HepG2 (cell line): ENCODE measurements at regions not wholly inside any gene's neighbourhood (a gene's known extent, or its start where the extent isn't known, plus 50 kb on each side); places are given as distances from the start of the nearest gene placed in this dataset.

Experiments used
- ATAC-seq: fragments of 200-7000 bp; cut with Tn5 transposase; 3 replicates; pipeline ENCODE4 v1.9.1; 2020; ENCODE audit warnings: mild to moderate bottlenecking, moderate library complexity
- BruUV-seq: library from RNA; stranded (reverse); fragments of 400-500 nt; replicated peaks from 2 replicates; lab custom pipeline; 2021; lab: Mats Ljungman, UMichigan
- CTCF ChIA-PET: fragments of 300-600 bp; formaldehyde crosslinking; extraction: SDS; loops from one replicate; lab custom pipeline; 2021; ENCODE audit warnings: low total read pairs, inconsistent platforms, low intra/inter-chr PET ratio; lab: Yijun Ruan, JAX
- POLR2A ChIA-PET: fragments of 350-600 bp; sonication (Branson Sonifier 250); formaldehyde crosslinking; loops from one replicate; lab custom pipeline; 2020; ENCODE audit warnings: antibody characterized with exemption, inconsistent platforms; lab: Yijun Ruan, JAX
- DNase-seq: peaks from one replicate; pipeline ENCODE4 v3.0.0-alpha.2; 2015; ENCODE audit warnings: low spot score
- FAIRE-seq: peaks from 3 replicates; lab custom pipeline; 2011; peaks lifted over from hg19 to GRCh38; lab: Jason Lieb, UNC
- H2AFZ ChIP-seq: one replicate; pipeline ENCODE4 v1.6.1; 2011; ENCODE audit warnings: low read length, inconsistent platforms
- H3K27ac ChIP-seq: fragments of 300-600 bp; 3 replicates; pipeline ENCODE4 v1.8.0; 2011; ENCODE audit warnings: mixed run types, mild to moderate bottlenecking, mixed read lengths, low read length, inconsistent platforms; ENCODE audit not compliant: insufficient read depth; ENCODE audit errors: extremely low read length
- H3K27me3 ChIP-seq, 2 experiments: fragments of 200-600 bp in 1 of 2; 2 replicates in 1 of 2; 3 replicates in 1 of 2; pipeline versions ENCODE4 v1.6.0 to v1.8.0; 2011; ENCODE audit warnings: low read length in 2 of 2, mild to moderate bottlenecking in 2 of 2, moderate library complexity in 2 of 2, inconsistent platforms in 1 of 2; ENCODE audit not compliant: insufficient read depth in 2 of 2, control insufficient read depth in 1 of 2
- H3K36me3 ChIP-seq, 2 experiments: fragments of 200-600 bp in 1 of 2; replicated peaks in 1 of 2; 2 replicates in 1 of 2; 3 replicates in 1 of 2; pipeline versions ENCODE4 v1.5.1 to v1.8.0; 2011; ENCODE audit warnings: low read length in 2 of 2, inconsistent platforms in 1 of 2; ENCODE audit not compliant: insufficient read depth in 2 of 2, control insufficient read depth in 1 of 2
- H3K4me1 ChIP-seq: 2 replicates; pipeline ENCODE4 v1.5.1; 2012; ENCODE audit warnings: low read length, inconsistent platforms; ENCODE audit not compliant: insufficient read depth
- H3K4me2 ChIP-seq: 2 replicates; pipeline ENCODE4 v1.6.0; 2011; ENCODE audit warnings: low read depth, low read length, inconsistent platforms
- H3K4me3 ChIP-seq, 3 experiments: fragments of 200-600 bp in 1 of 3; sonication (generic), shearing (Covaris generic) in 1 of 3; replicated peaks in 1 of 3; 2 replicates each; pipeline ENCODE4 v1.5.1; 2011 to 2016; ENCODE audit warnings: low read length in 3 of 3, inconsistent platforms in 2 of 3, low read depth in 2 of 3, mild to moderate bottlenecking in 2 of 3, control low read depth in 1 of 3, mixed read lengths in 1 of 3; ENCODE audit not compliant: insufficient read depth in 1 of 3
- H3K79me2 ChIP-seq: one replicate; pipeline ENCODE4 v1.6.1; 2011; ENCODE audit warnings: low read length, inconsistent platforms; ENCODE audit not compliant: insufficient read depth
- H3K9ac ChIP-seq: 2 replicates; pipeline ENCODE4 v1.6.0; 2011; ENCODE audit warnings: mild to moderate bottlenecking, low read depth, low read length, inconsistent platforms; ENCODE audit not compliant: insufficient read depth
- H3K9me3 ChIP-seq: 2 replicates; pipeline ENCODE4 v1.5.1; 2012; ENCODE audit warnings: mild to moderate bottlenecking, low read length
- H4K20me1 ChIP-seq: 2 replicates; pipeline ENCODE4 v1.6.0; 2011; ENCODE audit warnings: inconsistent platforms, mild to moderate bottlenecking, low read length, moderate library complexity; ENCODE audit not compliant: insufficient read depth
- EEA1 ChIP-seq: sonication (generic); formaldehyde crosslinking; IDR thresholded peaks from 2 replicates; pipeline ENCODE4 v1.5.1; 2020; ENCODE audit warnings: mild to moderate bottlenecking, missing genetic modification reagents, borderline replicate concordance
- GLMP ChIP-seq: sonication (generic); formaldehyde crosslinking; IDR thresholded peaks from 2 replicates; pipeline ENCODE4 v1.9.0; 2021; ENCODE audit warnings: missing genetic modification reagents, mild to moderate bottlenecking, borderline replicate concordance
- GPBP1L1 ChIP-seq: sonication (generic); formaldehyde crosslinking; IDR thresholded peaks from 2 replicates; pipeline ENCODE4 v1.5.0; 2020; ENCODE audit warnings: mild to moderate bottlenecking, missing genetic modification reagents
- MTF2 ChIP-seq: sonication (generic); formaldehyde crosslinking; IDR thresholded peaks from 2 replicates; pipeline ENCODE4 v1.5.0; 2020; ENCODE audit warnings: missing genetic modification reagents, borderline replicate concordance
- RBM22 ChIP-seq: fragments of 200-400 bp; formaldehyde crosslinking; optimal IDR thresholded peaks from 2 replicates; pipeline ENCODE3; 2017; ENCODE audit warnings: mild to moderate bottlenecking, low read length, moderate library complexity
- RXRA ChIP-seq: sonication (generic); formaldehyde crosslinking; IDR thresholded peaks from 2 replicates; pipeline ENCODE4 v1.5.1; 2020; ENCODE audit warnings: missing genetic modification reagents
- THAP8 ChIP-seq: sonication (generic); formaldehyde crosslinking; IDR thresholded peaks from 2 replicates; pipeline ENCODE4 v1.5.1; 2020; ENCODE audit warnings: missing genetic modification reagents, mild to moderate bottlenecking, borderline replicate concordance
- TMF1 ChIP-seq: sonication (generic); formaldehyde crosslinking; IDR thresholded peaks from 2 replicates; pipeline ENCODE4 v1.8.1; 2022; ENCODE audit warnings: low read depth, missing genetic modification reagents
- ZBTB7B ChIP-seq: sonication (generic); formaldehyde crosslinking; IDR thresholded peaks from 2 replicates; pipeline ENCODE4 v1.4.0; 2020; ENCODE audit warnings: missing genetic modification reagents
- ZNF3 ChIP-seq: IDR thresholded peaks from 2 replicates; pipeline ENCODE4 v1.7.0; 2017; ENCODE audit warnings: inconsistent platforms
- ZSCAN12 ChIP-seq: sonication (generic); formaldehyde crosslinking; IDR thresholded peaks from 2 replicates; pipeline ENCODE4 v1.9.0; 2021; ENCODE audit warnings: mild to moderate bottlenecking, missing genetic modification reagents
- WGBS: methylation state at CpG from one replicate; pipeline ENCODE4 v1.1.6; 2017; ENCODE audit warnings: low lambda C conversion rate; 5-methylcytosine and 5-hydroxymethylcytosine counted together
- in situ Hi-C: cut with HindIII; loops from 2 replicates; pipeline ENCODE4 v1.10.0; 2017; ENCODE audit warnings: low pct_unique_long_range_greater_than_20kb; ENCODE audit not compliant: extremely low pct_ligation_motif_present
- intact Hi-C: fragments of 100-400 bp; cut with micrococcal nuclease; formaldehyde crosslinking; loops from one replicate; pipeline ENCODE4 v1.10.0; 2022; ENCODE audit not compliant: unreplicated experiment

GRCh38 chr1:195150768-195151167 lies 1457.5 kb downstream of the KCNT2 start:
- in situ Hi-C loops = no loop called here

More at GRCh38 chr1:195150768-195151167, 1457.5 kb downstream of the KCNT2 start:
- no peaks in the 10 kb centered on the region for H3K79me2 ChIP-seq
- no peaks in the 10 kb centered on the region for H3K4me1 ChIP-seq
- FAIRE-seq = no peak
- H3K9ac ChIP-seq = no peak overlapping the region
- H3K4me2 ChIP-seq = no peak overlapping the region
- H3K36me3 ChIP-seq = no peaks in the 10 kb centered on the region
- no peak overlapping the region for H2AFZ ChIP-seq
- no peak overlapping the region for H3K27ac ChIP-seq
- TF ChIP-seq ZSCAN12 (CRISPR knock-in tag) (no peak), TMF1 (CRISPR knock-in tag) (no peak), GPBP1L1 (CRISPR knock-in tag) (no peak), MTF2 (no peak), EEA1 (CRISPR knock-in tag) (no peak), THAP8 (CRISPR knock-in tag) (no peak), RXRA (CRISPR knock-in tag) (no peak), ZNF3 (no peak), RBM22 (no peak), ZBTB7B (CRISPR knock-in tag) (no peak), GLMP (CRISPR knock-in tag) (no peak)
- intact Hi-C loops = no loop called here
- no peak for ATAC-seq
- H3K27me3 ChIP-seq = no peaks in the 10 kb centered on the region
- CTCF ChIA-PET = no interaction called here
- POLR2A ChIA-PET = no interaction called here
- no peaks in the 10 kb centered on the region for H3K9me3 ChIP-seq
- no peak overlapping the region for H3K4me3 ChIP-seq
- H4K20me1 ChIP-seq = no peaks in the 10 kb centered on the region
- DNase-seq = no peak
- 71% methylated on average over 3 of the region's 3 CpGs for WGBS
- no TSS peak for BruUV-seq
